OCI-M1 (cell line): ENCODE measurements at regions not wholly inside any gene's neighbourhood (a gene's known extent, or its start where the extent isn't known, plus 50 kb on each side); places are given as distances from the start of the nearest gene placed in this dataset.
"Not testable (repeated sequence)": the region's sequence is repeated elsewhere in the genome, so short reads cannot be mapped to it uniquely, and the experiment has no call there.

Experiments
- DNase-seq: peaks from one replicate; lab custom pipeline; 2025; lab: John Stamatoyannopoulos, UW

DNA sequence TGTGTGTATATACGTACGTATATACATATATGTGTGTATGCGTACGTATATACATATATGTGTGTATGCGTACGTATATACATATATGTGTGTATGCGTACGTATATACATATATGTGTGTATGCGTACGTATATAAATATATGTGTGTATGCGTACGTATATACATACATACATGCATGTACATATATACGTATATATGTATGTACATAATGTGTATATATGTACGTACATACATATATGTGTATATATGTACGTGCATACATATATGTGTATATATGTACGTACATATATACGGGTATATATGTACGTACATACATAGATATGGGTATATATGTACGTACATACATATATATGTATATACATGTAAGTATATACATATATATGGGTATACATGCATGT lies 332.1 kb downstream of the CRPPA start:
- no peak for DNase-seq

DNA sequence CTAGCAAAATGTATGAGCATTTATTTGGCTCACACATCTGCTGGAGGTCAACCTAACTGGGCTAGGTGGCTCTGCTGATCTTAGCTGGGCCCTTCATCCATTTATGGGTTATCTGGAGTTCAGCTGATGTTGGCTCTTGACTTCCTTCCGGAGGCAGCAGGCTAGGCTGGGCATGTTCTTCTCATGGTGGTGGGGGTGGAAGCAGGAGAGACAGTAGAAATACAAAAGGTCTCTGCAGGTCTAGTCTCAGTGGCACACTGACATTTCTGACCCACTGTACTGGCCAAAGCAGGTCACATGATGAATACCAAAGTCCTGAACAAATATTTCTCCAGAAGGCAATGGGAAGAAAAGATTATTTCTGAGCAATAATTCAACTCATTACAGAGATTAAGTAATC lies 334.6 kb downstream of the CRPPA start:
- DNase-seq, result no peak

DNA sequence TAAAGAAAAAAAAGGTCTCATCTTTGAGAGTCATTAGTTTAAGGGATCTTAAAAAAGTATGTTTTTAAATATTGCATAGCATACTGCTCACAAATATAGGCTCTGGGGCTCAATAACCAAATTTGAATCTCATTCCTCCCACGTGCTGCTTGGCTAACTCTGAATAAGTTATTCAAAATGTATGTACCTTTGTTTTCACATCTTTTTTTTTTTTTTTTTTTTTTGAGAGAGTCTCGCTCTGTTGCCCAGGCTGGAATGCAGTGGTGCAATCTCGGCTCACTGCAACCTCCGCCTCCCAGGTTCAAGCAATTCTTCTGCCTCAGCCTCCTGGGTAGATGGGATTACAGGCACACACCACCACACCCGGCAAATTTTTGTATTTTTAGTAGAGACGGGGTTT lies 335.6 kb downstream of the CRPPA start:
- DNase-seq, result not testable (repeated sequence)

DNA sequence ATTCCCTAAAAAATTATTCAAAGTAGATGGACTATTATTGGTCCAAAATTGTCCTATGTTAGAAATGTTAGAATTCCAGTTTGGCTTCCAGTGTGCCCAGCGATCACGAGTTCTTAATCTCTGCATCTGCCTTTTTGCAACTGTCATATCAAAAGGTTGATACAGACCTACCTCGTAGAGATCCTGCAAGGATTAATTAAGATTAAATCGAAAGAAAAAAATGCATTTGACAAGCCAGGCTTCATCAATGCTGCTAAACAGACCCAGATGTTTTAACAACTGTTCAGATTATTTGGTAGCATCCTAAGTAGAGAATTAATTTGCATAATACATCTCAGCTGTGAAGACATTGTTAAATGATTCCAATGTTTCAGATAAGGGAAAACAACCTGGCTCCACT lies 336.5 kb downstream of the CRPPA start:
- DNase-seq, result no peak

DNA sequence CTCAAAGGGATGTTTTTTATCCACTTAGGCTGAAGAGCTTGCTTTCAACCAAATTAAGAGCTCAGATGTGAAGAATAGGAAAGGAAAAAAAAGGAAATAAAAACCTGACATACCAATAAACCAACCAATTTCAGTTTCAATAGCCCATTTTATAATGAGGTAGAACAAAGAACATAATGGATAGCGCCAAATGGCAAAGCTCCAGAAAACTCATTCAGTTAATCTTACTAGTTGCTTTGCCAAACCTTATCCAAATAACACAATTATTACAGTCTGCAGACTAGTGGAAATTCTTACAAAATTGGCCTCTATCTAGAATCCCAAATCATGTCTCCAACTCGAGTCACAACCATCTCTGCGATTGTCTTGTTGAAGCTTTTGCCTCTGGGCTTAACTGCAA lies 337.0 kb downstream of the CRPPA start:
- no peak for DNase-seq

DNA sequence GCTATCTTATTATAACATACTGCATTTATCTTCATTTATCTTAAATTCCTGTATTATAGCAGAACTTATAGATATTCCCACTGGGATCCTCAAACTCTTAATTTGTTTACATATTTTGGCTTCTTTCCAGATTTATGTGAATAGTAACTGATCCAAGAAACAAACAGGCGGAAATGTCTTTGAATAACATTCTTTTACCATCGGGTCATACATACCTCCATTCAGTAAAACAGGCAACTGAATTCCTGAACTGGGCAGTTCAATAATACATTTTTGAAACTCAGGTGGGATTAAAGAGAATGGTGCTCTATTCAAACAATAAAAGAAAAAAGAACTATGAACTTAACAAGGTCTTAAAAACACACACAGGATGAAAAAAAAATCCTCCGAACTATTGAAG lies 337.4 kb downstream of the CRPPA start:
- no peak for DNase-seq

DNA sequence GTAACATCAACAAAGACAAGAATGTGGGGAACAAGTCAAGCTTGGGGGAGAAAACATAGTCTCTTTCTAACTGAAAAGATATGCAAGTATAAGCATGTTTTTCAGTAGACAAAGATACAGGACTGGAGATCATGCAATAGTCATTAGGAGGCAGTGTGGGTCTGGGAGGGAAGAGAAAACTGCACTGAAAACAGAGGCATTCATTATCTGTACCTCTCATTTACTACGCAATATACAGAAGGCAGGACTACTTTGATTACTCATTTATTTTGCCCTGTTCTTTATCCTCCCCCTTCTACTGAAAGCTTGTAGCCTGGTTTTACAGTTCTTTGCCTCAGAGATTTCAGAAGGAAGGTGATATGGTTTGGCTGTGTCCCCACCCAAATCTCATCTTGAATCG lies 341.2 kb downstream of the CRPPA start:
- DNase-seq, result peak; percentile 31

DNA sequence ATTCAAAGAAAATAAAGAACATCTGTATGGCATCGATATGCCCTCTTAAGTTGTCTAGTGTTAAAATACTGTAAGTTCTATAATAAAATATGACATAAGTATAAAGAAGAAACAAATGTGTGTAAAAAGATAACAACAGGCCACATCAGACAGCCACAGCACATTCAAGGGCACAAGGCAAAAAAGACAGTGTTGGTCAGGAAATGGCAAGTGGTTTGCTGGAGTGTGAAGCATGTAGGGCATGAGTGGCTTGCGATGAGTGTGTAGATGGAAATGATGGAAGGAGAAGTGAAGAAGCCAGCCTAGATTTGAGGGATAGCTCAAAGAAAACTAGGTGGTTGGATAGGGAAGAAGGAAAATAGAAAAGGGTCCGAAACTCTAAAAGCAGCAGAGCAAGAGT lies 341.6 kb downstream of the CRPPA start:
- DNase-seq, result no peak

DNA sequence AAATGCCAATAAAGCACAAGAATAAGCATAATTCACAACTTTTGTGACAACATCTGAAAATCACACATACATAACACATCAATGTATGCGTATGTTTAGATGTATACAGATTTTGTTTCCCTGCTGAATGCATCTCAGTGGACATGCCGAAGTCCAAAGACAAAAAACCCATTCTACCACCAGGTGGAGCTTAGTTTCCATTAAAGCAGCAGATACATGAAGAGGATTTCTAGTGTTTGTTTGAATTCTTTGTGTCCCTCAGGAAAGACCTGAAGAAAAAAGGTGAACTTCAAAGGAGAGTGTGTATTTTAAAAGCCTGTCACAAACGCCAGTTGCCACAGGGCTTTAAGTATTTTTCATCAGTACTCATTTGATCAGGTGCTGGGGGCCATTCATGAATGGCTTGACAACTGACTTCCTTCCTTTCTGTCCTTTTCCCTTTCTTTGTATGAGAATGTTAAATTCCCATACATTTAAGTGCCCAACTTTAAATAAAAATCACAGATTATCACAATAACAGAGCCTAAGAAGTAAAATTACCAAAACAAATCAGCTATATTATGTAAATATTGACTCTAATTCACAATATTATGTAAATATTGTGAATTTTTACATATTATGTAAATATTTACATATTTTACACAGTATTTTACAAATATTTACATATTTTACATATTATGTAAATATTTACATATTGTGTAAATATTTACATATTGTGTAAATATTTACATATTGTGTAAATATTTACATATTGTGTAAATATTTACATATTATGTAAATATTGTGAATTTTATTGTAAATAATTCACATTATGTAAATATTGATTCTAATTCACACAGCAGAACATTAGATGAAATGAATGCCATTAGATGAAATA lies 343.0 kb downstream of the CRPPA start:
- peak; percentile 78 for DNase-seq

DNA sequence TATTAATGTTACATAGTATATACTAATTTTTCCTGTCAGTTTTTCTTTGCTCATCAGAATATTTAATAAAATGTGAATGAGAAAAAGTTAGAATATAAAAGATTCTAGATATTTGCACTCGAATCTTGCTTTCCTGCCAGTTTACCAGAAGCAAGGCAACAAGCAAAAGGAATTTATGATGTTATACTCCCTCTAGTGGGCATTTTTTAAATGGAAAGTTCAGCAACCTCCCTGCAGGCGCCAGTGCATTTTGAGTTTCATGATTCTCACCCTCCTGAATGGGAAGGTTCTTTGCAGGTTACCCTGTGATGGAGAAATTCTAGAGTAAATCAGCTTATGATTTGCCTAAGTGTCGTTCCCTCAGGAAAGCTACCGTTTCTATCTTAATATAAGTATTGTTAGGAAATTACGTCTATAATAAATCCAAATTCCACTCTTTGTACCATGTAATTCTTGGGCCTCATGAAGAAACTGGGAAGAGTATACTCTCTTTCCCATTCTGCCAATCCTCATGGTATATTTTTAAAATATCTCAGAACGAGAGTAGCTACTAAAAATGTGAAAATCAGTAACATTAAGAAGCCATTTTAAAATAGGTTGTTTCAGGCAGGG lies 350.0 kb downstream of the CRPPA start:
- peak; percentile 79 for DNase-seq

DNA sequence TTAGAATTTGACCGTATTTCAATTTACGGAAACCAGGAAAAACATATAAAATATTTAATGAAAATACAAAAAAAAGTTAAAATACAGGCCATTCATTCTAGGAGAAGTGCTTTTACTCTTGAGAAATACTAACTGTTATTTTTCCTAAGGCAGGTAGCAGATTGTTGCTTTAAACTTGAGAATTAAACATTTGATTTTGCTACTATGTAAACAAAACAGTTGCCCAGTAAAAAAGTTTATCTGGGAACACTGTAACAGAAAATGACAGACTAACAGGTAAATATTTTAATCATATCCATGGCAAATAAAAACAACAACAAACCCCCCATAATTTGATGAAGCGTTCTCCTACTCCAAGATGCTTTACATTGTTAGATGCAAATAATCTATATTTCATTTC lies 350.5 kb downstream of the CRPPA start:
- no peak for DNase-seq

DNA sequence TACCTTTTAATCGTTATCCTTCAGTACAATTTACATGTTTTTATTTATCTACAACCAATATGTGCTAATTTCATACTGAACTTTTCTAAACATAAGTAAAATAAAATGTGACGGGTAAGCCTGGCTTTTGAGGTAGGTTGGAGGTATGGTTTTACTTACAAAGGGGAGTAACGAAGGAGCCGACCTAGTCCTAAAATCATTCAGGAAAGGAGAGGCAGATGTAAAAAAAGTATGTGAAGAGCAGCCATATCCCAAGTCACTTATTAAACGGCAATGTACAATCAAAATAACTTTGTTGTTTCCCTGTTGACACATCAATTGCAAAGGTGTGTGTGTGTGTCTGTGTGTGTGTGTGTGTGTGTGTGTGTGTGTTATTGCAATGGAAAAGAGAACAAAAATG lies 351.3 kb downstream of the CRPPA start:
- no peak for DNase-seq

DNA sequence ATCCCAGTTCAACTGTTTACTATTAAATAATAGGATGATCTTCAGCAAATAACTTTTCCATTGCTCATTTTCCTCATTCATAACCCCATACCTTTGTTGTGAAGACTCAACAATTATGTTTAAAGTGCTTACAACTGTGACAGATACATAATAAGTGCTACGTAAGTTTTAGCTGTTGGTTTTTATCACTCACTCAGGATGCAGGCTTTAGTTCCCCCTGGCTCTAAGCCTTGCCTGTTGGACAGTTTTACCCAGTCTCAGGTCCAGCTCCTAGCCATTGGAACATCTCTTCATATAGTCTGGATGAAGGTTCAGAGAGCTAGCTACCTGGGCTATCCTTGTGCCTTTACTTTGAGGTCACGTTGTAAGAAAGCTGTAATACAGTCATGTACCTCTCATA lies 353.2 kb downstream of the CRPPA start:
- DNase-seq, result no peak

DNA sequence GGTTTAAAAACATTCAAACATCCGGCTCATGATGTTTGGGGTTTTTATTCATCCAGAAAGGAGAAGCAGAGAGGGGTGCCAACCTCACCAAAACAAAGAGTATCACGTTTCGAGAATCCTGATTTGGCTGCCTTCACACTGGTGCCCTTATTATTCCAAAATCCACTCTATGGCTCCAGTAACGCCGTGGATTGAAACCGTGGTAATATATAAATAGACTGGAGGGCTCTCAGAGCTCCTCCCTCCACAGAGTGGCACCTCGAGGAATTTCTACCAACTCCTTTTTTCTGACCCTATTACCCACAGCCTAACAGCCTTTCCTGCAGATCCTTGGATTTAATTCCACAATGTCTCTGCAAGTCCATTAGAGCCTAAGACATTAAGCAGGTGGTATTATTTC lies 353.6 kb downstream of the CRPPA start:
- DNase-seq, result no peak

DNA sequence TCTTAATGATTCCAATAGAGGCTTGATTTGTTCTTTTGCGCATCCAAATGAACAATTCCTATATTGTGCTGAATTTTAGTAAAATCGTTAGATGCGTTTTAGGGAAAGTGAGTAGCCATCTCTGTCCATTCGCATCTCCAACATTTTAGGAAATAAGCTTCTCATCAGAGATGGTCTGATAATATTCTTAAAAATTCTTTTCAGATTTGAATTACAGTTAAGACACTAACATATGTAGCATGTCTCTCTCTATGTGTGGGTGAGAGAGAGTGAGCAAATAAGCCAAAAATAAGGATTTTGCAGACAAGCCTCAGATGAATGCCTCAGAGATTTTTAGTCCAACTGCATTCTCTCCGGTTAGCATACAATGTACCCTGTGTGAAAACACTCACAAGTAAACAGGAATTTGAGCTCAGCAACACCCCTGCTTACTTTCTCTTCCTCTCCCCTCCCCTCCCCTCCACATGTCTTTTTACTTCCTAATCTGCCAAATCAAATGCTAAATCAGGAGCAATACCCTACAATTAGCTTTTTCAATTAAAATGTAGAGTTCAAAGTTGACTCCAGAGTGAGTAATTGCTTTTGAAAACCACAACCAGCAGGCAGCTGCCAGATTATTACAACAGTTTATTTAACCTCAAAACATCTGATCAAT lies 354.4 kb downstream of the CRPPA start:
- peak; percentile 3 for DNase-seq

DNA sequence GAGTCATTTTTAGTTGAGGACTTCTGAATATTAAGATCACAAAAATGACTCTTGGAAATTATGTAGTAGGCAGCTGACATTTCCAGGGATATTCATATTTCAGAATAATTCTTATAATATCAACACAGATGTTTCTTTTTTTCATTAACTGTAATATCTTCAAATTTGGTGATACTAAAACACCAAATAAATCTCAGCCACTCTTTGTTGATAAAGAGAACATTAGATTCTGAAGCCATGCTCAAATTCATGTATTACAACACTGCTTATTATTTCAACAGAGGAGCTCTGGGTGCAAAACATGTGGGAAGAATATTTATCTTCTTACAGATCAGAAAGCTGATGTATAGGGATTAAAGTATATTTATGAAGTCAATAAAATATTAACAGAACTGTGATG lies 355.4 kb downstream of the CRPPA start:
- no peak for DNase-seq

DNA sequence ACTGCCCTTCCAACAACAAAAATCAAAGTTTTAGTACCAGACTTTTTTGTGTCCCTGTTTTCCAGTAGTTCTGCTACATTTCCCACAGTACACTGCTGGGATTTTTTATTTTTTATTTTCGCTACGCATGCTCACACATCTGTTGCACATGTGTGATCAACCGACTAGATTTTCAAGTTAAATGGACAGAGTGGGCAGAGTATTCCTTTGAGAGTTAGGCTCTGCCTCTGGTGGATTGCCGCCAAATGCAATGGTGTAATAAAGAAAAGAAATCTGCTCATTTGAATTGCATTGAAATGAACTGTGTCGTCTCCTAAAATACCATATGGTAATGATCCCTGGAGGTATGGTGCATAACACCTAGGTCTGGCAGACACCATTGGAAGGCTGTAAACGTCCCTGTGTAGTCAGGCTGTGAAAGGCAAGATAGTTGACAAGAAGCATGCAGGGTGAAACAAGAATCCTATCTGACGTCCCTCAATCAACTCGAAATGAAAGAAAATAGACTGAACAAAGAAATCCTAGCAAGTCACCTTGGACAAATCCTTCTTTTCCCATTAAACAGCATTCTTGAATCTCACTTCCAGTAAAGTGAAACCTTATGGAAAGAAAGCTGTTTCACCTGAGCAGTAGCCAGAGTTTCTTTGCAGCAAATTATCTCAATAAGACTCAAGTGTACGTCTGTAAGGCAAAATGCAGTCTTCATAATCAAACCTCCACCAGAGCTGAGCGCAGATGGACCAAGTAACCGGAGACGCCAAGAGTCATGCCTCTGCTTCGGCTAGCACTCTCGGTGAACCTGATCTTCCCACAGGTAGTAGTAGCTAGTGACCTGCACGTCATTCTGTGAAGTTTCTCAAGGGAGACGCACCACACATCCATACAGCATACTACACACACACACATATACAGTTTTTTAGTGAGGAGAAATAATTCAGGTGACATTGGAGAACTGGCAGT lies 357.3 kb downstream of the CRPPA start:
- no peak for DNase-seq

DNA sequence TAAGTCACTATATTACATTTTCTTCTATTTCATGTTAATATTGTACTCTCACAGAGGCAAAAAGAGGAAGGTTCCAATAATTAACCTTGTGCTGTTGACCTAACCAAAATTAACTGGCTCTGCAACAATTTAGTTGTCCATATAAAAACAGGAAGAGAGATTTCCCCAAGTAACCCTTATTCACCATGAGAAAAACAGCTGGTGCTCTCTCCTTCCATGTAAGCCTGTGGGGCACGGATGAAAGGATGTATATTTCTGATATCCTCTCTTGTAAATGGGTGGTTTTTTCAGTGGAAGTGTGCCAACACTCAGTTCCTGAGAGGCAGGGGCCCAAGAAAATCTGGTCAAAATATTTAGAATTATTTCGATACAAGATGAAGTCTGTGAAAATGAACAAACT lies 358.1 kb downstream of the CRPPA start:
- DNase-seq, result peak; percentile 6

DNA sequence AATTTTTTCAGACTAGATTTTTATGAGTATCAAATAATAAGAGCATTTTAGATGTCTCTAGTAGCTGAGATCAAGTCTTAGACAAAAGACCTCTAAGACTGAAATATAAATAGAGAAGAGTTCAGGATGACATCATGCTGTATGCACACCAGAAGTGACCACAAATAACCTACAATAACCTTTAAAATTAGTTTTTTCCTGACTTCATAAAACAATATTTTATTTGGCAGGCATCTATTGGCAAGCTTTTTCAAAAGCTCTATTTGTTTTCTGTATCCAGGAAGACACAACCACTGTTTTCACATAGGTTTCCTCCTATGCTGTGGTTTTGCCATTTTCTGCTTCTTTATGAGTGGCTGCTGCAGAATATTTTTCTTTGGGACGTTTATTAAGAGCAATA lies 359.1 kb downstream of the CRPPA start:
- no peak for DNase-seq

DNA sequence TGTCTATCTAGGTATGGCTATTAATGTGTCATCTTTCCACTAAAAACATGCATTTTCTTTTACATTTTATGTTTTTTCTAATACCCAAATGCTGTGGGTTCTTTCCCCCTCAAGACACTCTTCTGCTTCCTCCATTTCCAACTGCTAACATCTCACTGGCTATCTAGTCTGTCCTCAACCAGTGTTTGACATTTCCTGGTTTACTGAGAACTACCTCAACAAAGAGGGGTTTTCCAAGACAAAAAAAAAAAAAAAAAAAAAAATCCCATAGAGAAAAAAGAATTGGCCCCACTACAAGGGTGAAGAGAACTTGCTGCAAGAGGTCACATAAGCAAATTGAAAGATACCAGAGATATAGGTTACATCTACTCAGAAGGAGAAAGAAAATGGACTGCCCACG lies 359.7 kb downstream of the CRPPA start:
- DNase-seq, result no peak

DNA sequence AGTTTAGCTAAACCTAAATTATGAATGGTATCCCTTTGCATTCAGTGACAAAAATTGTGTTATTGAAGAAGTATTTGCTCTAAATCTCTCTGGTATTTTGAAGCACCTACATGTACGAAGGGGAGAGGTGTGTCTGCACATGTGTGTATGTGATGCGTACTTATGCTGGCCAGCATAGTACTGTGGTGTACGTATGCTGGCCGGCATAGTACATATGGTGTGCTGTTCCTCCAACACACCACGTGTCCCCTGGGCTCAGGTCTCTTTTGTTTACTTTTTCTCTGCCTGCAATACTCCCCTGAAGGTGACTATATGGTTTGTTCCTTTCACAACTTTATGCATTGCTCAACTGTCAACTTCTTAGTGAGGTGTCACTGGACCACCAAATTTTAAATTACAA lies 360.3 kb downstream of the CRPPA start:
- DNase-seq, result no peak

DNA sequence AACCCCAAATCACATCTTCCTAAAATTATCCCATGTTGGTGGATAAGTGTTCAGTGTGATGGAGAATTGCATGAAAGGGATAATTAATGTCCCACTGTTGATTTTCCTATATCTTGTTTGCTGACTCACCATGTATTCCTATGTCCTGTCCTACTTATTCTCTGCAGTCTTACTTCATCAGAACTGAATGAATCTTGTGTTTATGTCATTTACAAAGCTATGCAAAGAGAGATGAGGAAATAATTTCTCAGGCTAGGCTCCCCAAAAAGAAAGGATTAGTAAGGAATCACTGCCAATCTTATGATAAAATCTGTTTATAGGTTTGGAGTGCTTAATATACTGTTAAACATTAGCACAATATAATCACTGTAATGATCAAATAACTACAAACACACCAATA lies 360.8 kb downstream of the CRPPA start:
- DNase-seq, result no peak
